ENCODE measurements at regions not wholly inside any gene's neighbourhood (a gene's known extent, or its start where the extent isn't known, plus 50 kb on each side); places are given as distances from the start of the nearest gene placed in this dataset.
"Not testable (repeated sequence)": the region's sequence is repeated elsewhere in the genome, so short reads cannot be mapped to it uniquely, and the experiment has no call there.

- no peak for DNase-seq
- H3K4me1 Mint-ChIP-seq (ENCODE audit: low read depth, unreplicated experiment) = no peaks in the 10 kb centered on the region
- CTCF ChIA-PET = no interaction called here
- H3K4me3 Mint-ChIP-seq (ENCODE audit: low read depth, unreplicated experiment) = no peak overlapping the region
- TF ChIP-seq, protein P1, sequence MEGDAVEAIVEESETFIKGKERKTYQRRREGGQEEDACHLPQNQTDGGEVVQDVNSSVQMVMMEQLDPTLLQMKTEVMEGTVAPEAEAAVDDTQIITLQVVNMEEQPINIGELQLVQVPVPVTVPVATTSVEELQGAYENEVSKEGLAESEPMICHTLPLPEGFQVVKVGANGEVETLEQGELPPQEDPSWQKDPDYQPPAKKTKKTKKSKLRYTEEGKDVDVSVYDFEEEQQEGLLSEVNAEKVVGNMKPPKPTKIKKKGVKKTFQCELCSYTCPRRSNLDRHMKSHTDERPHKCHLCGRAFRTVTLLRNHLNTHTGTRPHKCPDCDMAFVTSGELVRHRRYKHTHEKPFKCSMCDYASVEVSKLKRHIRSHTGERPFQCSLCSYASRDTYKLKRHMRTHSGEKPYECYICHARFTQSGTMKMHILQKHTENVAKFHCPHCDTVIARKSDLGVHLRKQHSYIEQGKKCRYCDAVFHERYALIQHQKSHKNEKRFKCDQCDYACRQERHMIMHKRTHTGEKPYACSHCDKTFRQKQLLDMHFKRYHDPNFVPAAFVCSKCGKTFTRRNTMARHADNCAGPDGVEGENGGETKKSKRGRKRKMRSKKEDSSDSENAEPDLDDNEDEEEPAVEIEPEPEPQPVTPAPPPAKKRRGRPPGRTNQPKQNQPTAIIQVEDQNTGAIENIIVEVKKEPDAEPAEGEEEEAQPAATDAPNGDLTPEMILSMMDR (IDR thresholded peaks at IDR 0.05; ENCODE audit: unreplicated experiment) = no peak
- no peaks in the 10 kb centered on the region for H3K36me3 Mint-ChIP-seq (ENCODE audit: insufficient read depth, unreplicated experiment)
- no peaks in the 10 kb centered on the region for H3K27me3 Mint-ChIP-seq (ENCODE audit: unreplicated experiment)
- BruUV-seq (replicated peaks) = no TSS peak
- peaks cover 3% of the 10 kb centered on the region for H3K9me3 Mint-ChIP-seq (ENCODE audit: low read depth, unreplicated experiment)
- no peak overlapping the region for H3K27ac Mint-ChIP-seq (ENCODE audit: unreplicated experiment)
- intact Hi-C loops (cut with micrococcal nuclease; ENCODE audit: unreplicated experiment) = no loop called here
Observed at GRCh38 chr6:145155873-145156782, 579.2 kb downstream of the EPM2A start.

GRCh38 chr6:145158636-145159035, 576.7 kb downstream of the EPM2A start:
- H3K4me3 Mint-ChIP-seq (ENCODE audit: low read depth, unreplicated experiment); H3K9me3 Mint-ChIP-seq (ENCODE audit: low read depth, unreplicated experiment); H3K36me3 Mint-ChIP-seq (ENCODE audit: insufficient read depth, unreplicated experiment); H3K4me1 Mint-ChIP-seq (ENCODE audit: low read depth, unreplicated experiment); H3K27me3 Mint-ChIP-seq (ENCODE audit: unreplicated experiment); intact Hi-C loops (cut with micrococcal nuclease; ENCODE audit: unreplicated experiment); BruUV-seq (replicated peaks); H3K27ac Mint-ChIP-seq (ENCODE audit: unreplicated experiment); DNase-seq; CTCF ChIA-PET: not testable (repeated sequence)

DNA sequence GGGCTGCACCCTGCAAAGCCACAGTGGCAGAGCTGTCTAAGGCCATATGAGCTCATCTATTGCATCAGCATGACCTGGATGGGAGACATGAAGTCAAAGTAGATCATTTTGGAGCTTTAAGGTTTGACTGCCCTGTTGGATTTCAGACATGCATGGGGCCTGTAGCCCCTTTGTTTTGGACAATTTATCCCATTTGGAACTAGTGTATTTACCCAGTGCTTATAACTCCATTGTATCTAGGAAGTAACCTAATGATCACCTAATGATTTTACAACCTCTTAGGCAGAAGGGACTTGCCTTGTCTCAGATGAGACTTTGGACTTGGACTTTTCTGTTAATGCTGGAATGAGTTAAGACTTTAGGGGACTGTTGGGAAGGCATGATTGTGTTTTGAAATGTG, 575.4 kb downstream of the EPM2A start:
- BruUV-seq (replicated peaks) = no TSS peak
- intact Hi-C loops (cut with micrococcal nuclease; ENCODE audit: unreplicated experiment) = no loop called here
- no peak for DNase-seq
- Mint-ChIP-seq H3K27ac (ENCODE audit: unreplicated experiment) (no peak overlapping the region), H3K27me3 (ENCODE audit: unreplicated experiment) (no peaks in the 10 kb centered on the region), H3K36me3 (ENCODE audit: insufficient read depth, unreplicated experiment) (no peaks in the 10 kb centered on the region), H3K4me3 (ENCODE audit: low read depth, unreplicated experiment) (no peak overlapping the region), H3K4me1 (ENCODE audit: low read depth, unreplicated experiment) (no peaks in the 10 kb centered on the region), H3K9me3 (ENCODE audit: low read depth, unreplicated experiment) (peaks cover 3% of the 10 kb centered on the region)
- CTCF ChIA-PET = interaction anchor here (0.6 kb wide), 2 partner anchors 17 to 372 kb away, joined by 3 to 4 read pairs; no protein-coding TSS in a partner anchor
- TF ChIP-seq, protein P1 (IDR thresholded peaks at IDR 0.05; ENCODE audit: unreplicated experiment) = no peak

- CTCF ChIA-PET = no interaction called here
- H3K4me3 Mint-ChIP-seq (ENCODE audit: low read depth, unreplicated experiment) = no peak overlapping the region
- TF ChIP-seq, protein P1 (IDR thresholded peaks at IDR 0.05; ENCODE audit: unreplicated experiment) = no peak
- no peaks in the 10 kb centered on the region for H3K36me3 Mint-ChIP-seq (ENCODE audit: insufficient read depth, unreplicated experiment)
- intact Hi-C loops (cut with micrococcal nuclease; ENCODE audit: unreplicated experiment) = no loop called here
- no TSS peak for BruUV-seq (replicated peaks)
- H3K4me1 Mint-ChIP-seq (ENCODE audit: low read depth, unreplicated experiment) = no peaks in the 10 kb centered on the region
- no peak for DNase-seq
- H3K27me3 Mint-ChIP-seq (ENCODE audit: unreplicated experiment) = no peaks in the 10 kb centered on the region
- no peak overlapping the region for H3K27ac Mint-ChIP-seq (ENCODE audit: unreplicated experiment)
- H3K9me3 Mint-ChIP-seq (ENCODE audit: low read depth, unreplicated experiment) = peaks cover 3% of the 10 kb centered on the region
Observed at GRCh38 chr6:145161501-145161900, 573.8 kb downstream of the EPM2A start.

DNA sequence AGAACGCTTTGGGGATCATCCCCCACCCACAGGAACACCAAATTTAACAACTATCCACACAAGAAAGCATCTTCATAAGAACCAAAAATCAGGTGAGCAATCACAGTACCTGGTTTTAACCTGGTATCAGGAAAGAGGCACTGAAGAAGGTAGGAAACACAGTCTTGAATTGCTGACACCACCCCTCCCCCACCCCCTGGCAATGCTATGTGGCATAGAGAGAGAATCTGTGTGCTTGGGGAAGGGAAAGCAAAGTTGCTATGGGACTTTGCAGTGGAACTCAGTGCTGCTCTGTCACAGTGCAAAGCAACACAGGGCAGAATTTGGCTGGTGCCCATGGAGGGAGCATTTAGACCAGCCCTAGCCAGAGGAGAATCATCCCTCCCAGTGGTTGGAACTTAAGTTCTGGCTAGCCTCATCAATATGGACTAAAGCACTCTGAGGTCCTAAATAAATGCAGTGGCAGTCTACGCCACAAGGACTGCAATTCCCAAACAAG, 565.5 kb downstream of the EPM2A start:
- Mint-ChIP-seq H3K9me3 (ENCODE audit: low read depth, unreplicated experiment) (no peaks in the 10 kb centered on the region), H3K27ac (ENCODE audit: unreplicated experiment) (no peak overlapping the region), H3K36me3 (ENCODE audit: insufficient read depth, unreplicated experiment) (no peaks in the 10 kb centered on the region), H3K4me1 (ENCODE audit: low read depth, unreplicated experiment) (no peaks in the 10 kb centered on the region), H3K4me3 (ENCODE audit: low read depth, unreplicated experiment) (no peak overlapping the region), H3K27me3 (ENCODE audit: unreplicated experiment) (no peaks in the 10 kb centered on the region)
- CTCF ChIA-PET = no interaction called here
- intact Hi-C loops (cut with micrococcal nuclease; ENCODE audit: unreplicated experiment) = no loop called here
- DNase-seq = no peak
- TF ChIP-seq, protein P1 (IDR thresholded peaks at IDR 0.05; ENCODE audit: unreplicated experiment) = no peak
- BruUV-seq (replicated peaks) = no TSS peak
